ENCODE measurements at regions not wholly inside any gene's neighbourhood (a gene's known extent, or its start where the extent isn't known, plus 50 kb on each side); places are given as distances from the start of the nearest gene placed in this dataset.

GRCh38 chr16:65937455-65937854, 429.0 kb upstream of the CDH5 start:
- DNase-seq: no peak

GRCh38 chr16:65936096-65936495, 430.4 kb upstream of the CDH5 start:
- no peak for DNase-seq

- no peak for DNase-seq
These were observed 432.0 kb upstream of the CDH5 start for GRCh38 chr16:65934443-65934842.

- DNase-seq: no peak
These were observed 432.8 kb upstream of the CDH5 start for GRCh38 chr16:65933703-65934102.

- DNase-seq: no peak
These were observed 434.0 kb upstream of the CDH5 start for GRCh38 chr16:65932350-65933072.

- no peak for DNase-seq
These were observed 443.6 kb upstream of the CDH5 start for GRCh38 chr16:65922923-65923322.

- no peak for DNase-seq
These were observed 446.5 kb upstream of the CDH5 start for GRCh38 chr16:65919986-65920376.

GRCh38 chr16:65919145-65919985, 447.1 kb upstream of the CDH5 start:
- DNase-seq: no peak

GRCh38 chr16:65917466-65917865, 449.0 kb upstream of the CDH5 start:
- no peak for DNase-seq

- no peak for DNase-seq
These were observed 449.5 kb upstream of the CDH5 start for GRCh38 chr16:65916995-65917394.

GRCh38 chr16:65910291-65910690, 456.2 kb upstream of the CDH5 start:
- no peak for DNase-seq

- DNase-seq: no peak
These were observed 457.0 kb upstream of the CDH5 start for GRCh38 chr16:65909310-65910050.

GRCh38 chr16:65908568-65908967, 457.9 kb upstream of the CDH5 start:
- DNase-seq: no peak

- DNase-seq: no peak
These were observed 461.2 kb upstream of the CDH5 start for GRCh38 chr16:65905331-65905730.

- DNase-seq: no peak
These were observed 469.9 kb upstream of the CDH5 start for GRCh38 chr16:65896448-65897153.

- DNase-seq: no peak
These were observed 470.6 kb upstream of the CDH5 start for GRCh38 chr16:65895906-65896305.

GRCh38 chr16:65895486-65895885, 471.0 kb upstream of the CDH5 start:
- DNase-seq: no peak

- DNase-seq: no peak
These were observed 476.3 kb upstream of the CDH5 start for GRCh38 chr16:65890203-65890602.

GRCh38 chr16:65889533-65889966, 476.9 kb upstream of the CDH5 start:
- no peak for DNase-seq

- no peak for DNase-seq
These were observed 478.3 kb upstream of the CDH5 start for GRCh38 chr16:65888201-65888600.

GRCh38 chr16:65884018-65884417, 482.5 kb upstream of the CDH5 start:
- DNase-seq: no peak

GRCh38 chr16:65878347-65878746, 488.1 kb upstream of the CDH5 start:
- no peak for DNase-seq

GRCh38 chr16:65876624-65877023, 489.9 kb upstream of the CDH5 start:
- no peak for DNase-seq
